Esophagus squamous epithelium (tissue), 5 donors: ENCODE measurements at regions not wholly inside any gene's neighbourhood (a gene's known extent, or its start where the extent isn't known, plus 50 kb on each side); places are given as distances from the start of the nearest gene placed in this dataset.

Source experiments
- DNase-seq: peaks from one replicate; lab custom pipeline; 2025; lab: John Stamatoyannopoulos, UW
- H3K27ac ChIP-seq, 4 donors: fragments of 200-600 bp; sonication (generic); one replicate each; pipeline ENCODE4 v1.5.1; 2016 to 2019; ENCODE audit warnings: mild to moderate bottlenecking in 1 of 4
- H3K27me3 ChIP-seq, 4 donors: fragments of 200-600 bp; sonication (generic); 1 replicate in 3 of 4; 2 replicates in 1 of 4; pipeline versions ENCODE4 v1.5.1 to v1.6.0; 2017 to 2021; ENCODE audit warnings: antibody characterized with exemption in 1 of 4
- H3K36me3 ChIP-seq, 3 donors: fragments of 200-600 bp; sonication (generic); one replicate each; pipeline ENCODE4 v1.5.1; 2016 to 2019
- H3K4me1 ChIP-seq, 3 donors: fragments of 200-600 bp; sonication (generic); one replicate each; pipeline ENCODE4 v1.5.1; 2017 to 2019
- H3K4me3 ChIP-seq, 4 donors: fragments of 200-600 bp; sonication (generic); 1 replicate in 3 of 4; 2 replicates in 1 of 4; pipeline ENCODE4 v1.5.1; 2016 to 2019; ENCODE audit warnings: mild to moderate bottlenecking in 2 of 4, moderate library complexity in 1 of 4
- H3K9me3 ChIP-seq, 3 donors: fragments of 200-600 bp; sonication (generic); one replicate each; pipeline ENCODE4 v1.5.1; 2016 to 2019
- POLR2A ChIP-seq, 4 donors: fragments of 450-650 bp; IDR thresholded peaks; one replicate each; pipeline ENCODE4 v1.6.1; 2017; ENCODE audit warnings: antibody characterized with exemption in 4 of 4, mild to moderate bottlenecking in 4 of 4, moderate library complexity in 3 of 4
- WGBS, 2 donors: methylation state at CpG; one replicate each; pipeline ENCODE4 v1.1.5; 2018; 5-methylcytosine and 5-hydroxymethylcytosine counted together
- intact Hi-C: fragments of 100-400 bp; cut with DNase I; formaldehyde crosslinking; loops from one replicate; pipeline ENCODE4 v1.15.0; 2022
- TF ChIP-seq, protein P1 (sequence below), 6 experiments: fragments of 450-650 bp in 4 of 6; fragments of 200-600 bp in 2 of 6; sonication (generic) in 2 of 6; IDR thresholded peaks; one replicate each; pipeline ENCODE4 v1.5.1; 2016 to 2019; ENCODE audit warnings: antibody characterized with exemption in 6 of 6, mild to moderate bottlenecking in 4 of 6, moderate library complexity in 4 of 6
- donor health status: DM: yes; HTN: yes; CAD: no.

DNA sequence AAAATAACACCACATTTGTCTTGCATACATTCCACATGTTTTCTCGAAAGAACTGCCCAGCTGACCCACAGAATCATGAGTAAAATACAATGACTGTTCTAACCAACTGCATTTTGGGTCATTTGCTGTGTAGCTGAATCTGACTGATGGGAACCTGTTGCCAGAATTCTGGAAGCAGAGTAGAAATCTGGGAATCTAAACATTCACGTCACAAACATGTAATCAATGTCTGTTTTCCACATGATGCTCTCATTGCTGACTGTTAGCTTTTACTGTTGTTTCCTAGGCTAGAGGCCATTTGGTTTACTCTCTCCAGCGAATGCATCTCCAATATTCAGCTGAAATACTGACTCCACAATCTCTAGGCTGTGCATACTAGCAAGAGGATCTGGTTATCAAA, 710.1 kb downstream of the KCNJ2 start:
- TF ChIP-seq POLR2A (IDR thresholded peaks at IDR 0.05), result no peak
- TF ChIP-seq, protein P1, sequence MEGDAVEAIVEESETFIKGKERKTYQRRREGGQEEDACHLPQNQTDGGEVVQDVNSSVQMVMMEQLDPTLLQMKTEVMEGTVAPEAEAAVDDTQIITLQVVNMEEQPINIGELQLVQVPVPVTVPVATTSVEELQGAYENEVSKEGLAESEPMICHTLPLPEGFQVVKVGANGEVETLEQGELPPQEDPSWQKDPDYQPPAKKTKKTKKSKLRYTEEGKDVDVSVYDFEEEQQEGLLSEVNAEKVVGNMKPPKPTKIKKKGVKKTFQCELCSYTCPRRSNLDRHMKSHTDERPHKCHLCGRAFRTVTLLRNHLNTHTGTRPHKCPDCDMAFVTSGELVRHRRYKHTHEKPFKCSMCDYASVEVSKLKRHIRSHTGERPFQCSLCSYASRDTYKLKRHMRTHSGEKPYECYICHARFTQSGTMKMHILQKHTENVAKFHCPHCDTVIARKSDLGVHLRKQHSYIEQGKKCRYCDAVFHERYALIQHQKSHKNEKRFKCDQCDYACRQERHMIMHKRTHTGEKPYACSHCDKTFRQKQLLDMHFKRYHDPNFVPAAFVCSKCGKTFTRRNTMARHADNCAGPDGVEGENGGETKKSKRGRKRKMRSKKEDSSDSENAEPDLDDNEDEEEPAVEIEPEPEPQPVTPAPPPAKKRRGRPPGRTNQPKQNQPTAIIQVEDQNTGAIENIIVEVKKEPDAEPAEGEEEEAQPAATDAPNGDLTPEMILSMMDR (IDR thresholded peaks at IDR 0.05), result no peak
- 65 to 69% methylated on average over 3 of the region's 3 CpGs for WGBS, 2 donors

GRCh38 chr17:70881093-70881492, 711.8 kb downstream of the KCNJ2 start:
- DNase-seq, result no peak
- WGBS, 2 donors, result 2 to 8% methylated on average over 1 of the region's 1 CpG
- H3K4me3 ChIP-seq, result no peak overlapping the region
- H3K36me3 ChIP-seq, result no peaks in the 10 kb centered on the region
- TF ChIP-seq POLR2A (IDR thresholded peaks at IDR 0.05), result no peak
- TF ChIP-seq, protein P1 (IDR thresholded peaks at IDR 0.05), result no peak
- no peaks in the 10 kb centered on the region for H3K27me3 ChIP-seq
- no peaks in the 10 kb centered on the region for H3K4me1 ChIP-seq
- H3K9me3 ChIP-seq, result no peaks in the 10 kb centered on the region
- intact Hi-C loops, result no loop called here
- H3K27ac ChIP-seq, result no peak overlapping the region

More for the DNA sequence above, 710.1 kb downstream of the KCNJ2 start:
- intact Hi-C loops, result no loop called here
- no peaks in the 10 kb centered on the region for H3K27me3 ChIP-seq
- no peaks in the 10 kb centered on the region for H3K36me3 ChIP-seq
- H3K4me1 ChIP-seq, result no peaks in the 10 kb centered on the region
- H3K27ac ChIP-seq, result no peak overlapping the region
- no peak overlapping the region for H3K4me3 ChIP-seq
- H3K9me3 ChIP-seq, result no peaks in the 10 kb centered on the region
- no peak for DNase-seq

GRCh38 chr17:70882504-70882903, 713.2 kb downstream of the KCNJ2 start:
- Histone ChIP-seq H3K27ac (no peak overlapping the region), H3K36me3 (no peaks in the 10 kb centered on the region), H3K9me3 (no peaks in the 10 kb centered on the region), H3K4me3 (no peak overlapping the region), H3K27me3 (no peaks in the 10 kb centered on the region), H3K4me1 (no peaks in the 10 kb centered on the region)
- 56 to 59% methylated on average over 6 of the region's 6 CpGs for WGBS, 2 donors
- no peak for DNase-seq
- TF ChIP-seq, protein P1 (IDR thresholded peaks at IDR 0.05), result no peak
- TF ChIP-seq POLR2A (IDR thresholded peaks at IDR 0.05), result no peak
- intact Hi-C loops, result no loop called here

DNA sequence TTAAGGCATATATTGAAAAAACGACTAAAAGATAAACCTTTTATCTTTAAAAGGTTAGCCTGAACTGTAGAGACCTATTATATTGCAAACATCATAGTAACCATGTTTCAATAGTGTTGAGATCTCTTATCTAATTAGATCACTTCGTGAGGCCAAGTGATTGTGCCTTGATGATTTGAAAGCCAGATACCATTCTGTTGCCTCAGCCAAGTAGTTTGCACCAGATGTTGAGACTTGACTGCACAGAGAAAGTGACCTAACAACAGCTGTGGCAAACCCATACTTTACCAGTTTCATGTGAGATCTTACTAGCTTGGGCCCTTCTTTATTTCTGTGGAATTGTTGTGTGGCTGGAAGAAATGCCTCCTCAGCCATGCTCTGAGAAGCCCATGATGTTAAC, 717.3 kb downstream of the KCNJ2 start:
- intact Hi-C loops, result no loop called here
- Histone ChIP-seq H3K9me3 (no peaks in the 10 kb centered on the region), H3K27ac (no peak overlapping the region), H3K36me3 (no peaks in the 10 kb centered on the region), H3K27me3 (no peaks in the 10 kb centered on the region), H3K4me3 (no peak overlapping the region), H3K4me1 (no peaks in the 10 kb centered on the region)
- DNase-seq, result no peak
- 22 to 45% methylated on average over 2 of the region's 2 CpGs for WGBS, 2 donors
- TF ChIP-seq, protein P1 (IDR thresholded peaks at IDR 0.05), result no peak

DNA sequence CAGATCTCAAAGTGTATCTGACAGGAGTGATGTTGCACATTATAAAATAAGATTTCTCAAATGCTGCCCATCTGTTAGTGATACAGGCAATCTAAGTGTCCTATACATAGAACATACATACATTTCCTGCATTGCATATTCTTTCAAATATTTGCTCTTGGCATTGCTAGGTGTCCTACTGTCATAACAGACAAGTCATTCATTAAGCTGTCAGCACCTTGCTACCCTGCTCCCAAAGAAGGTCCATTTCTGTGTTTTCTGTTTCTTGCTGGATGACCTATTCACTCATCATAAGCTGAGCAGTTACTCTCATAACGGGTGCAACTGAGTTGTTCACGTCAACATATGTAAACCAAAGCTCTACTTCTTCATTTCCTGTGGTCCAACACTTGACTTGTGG, 719.0 kb downstream of the KCNJ2 start:
- no peak for DNase-seq
- no peak overlapping the region for H3K27ac ChIP-seq
- no peaks in the 10 kb centered on the region for H3K4me1 ChIP-seq
- TF ChIP-seq, protein P1 (IDR thresholded peaks at IDR 0.05), result no peak
- TF ChIP-seq POLR2A (IDR thresholded peaks at IDR 0.05), result no peak
- no peaks in the 10 kb centered on the region for H3K27me3 ChIP-seq
- H3K9me3 ChIP-seq, result no peaks in the 10 kb centered on the region
- no peaks in the 10 kb centered on the region for H3K36me3 ChIP-seq
- intact Hi-C loops, result no loop called here
- H3K4me3 ChIP-seq, result no peak overlapping the region
- 55 to 71% methylated on average over 2 of the region's 2 CpGs for WGBS, 2 donors
